Right atrium auricular region (tissue), 2 donors: ENCODE measurements at regions not wholly inside any gene's neighbourhood (a gene's known extent, or its start where the extent isn't known, plus 50 kb on each side); places are given as distances from the start of the nearest gene placed in this dataset.

Experiments
- DNase-seq: peaks from one replicate; pipeline ENCODE4 v3.0.0-alpha.2; 2019; ENCODE audit warnings: low spot score
- H3K27ac ChIP-seq, 2 donors: fragments of 200-600 bp; sonication (generic); 1 replicate in 1 of 2; 2 replicates in 1 of 2; pipeline ENCODE4 v1.5.1; 2016 to 2019
- H3K27me3 ChIP-seq, 2 donors: fragments of 200-600 bp; sonication (generic); one replicate each; pipeline versions ENCODE4 v1.5.1 to v1.6.0; 2017 to 2019
- H3K36me3 ChIP-seq: fragments of 200-600 bp; sonication (generic); one replicate; pipeline ENCODE4 v1.5.1; 2016
- H3K4me1 ChIP-seq, 2 donors: fragments of 200-600 bp; sonication (generic); one replicate each; pipeline versions ENCODE4 v1.5.1 to v1.6.0; 2017 to 2019
- H3K4me3 ChIP-seq, 2 donors: fragments of 200-600 bp; sonication (generic); 1 replicate in 1 of 2; 2 replicates in 1 of 2; pipeline ENCODE4 v1.5.1; 2017 to 2019; ENCODE audit warnings: mild to moderate bottlenecking in 1 of 2, moderate library complexity in 1 of 2
- H3K9me3 ChIP-seq, 2 donors: fragments of 200-600 bp; sonication (generic); one replicate each; pipeline ENCODE4 v1.5.1; 2019
- TF ChIP-seq, protein P1 (sequence below), 2 donors: fragments of 200-600 bp; sonication (generic); IDR thresholded peaks; one replicate each; pipeline ENCODE4 v1.5.1; 2019; ENCODE audit warnings: antibody characterized with exemption in 2 of 2

- Histone ChIP-seq H3K9me3 (no peaks in the 10 kb centered on the region), H3K27me3 (no peaks in the 10 kb centered on the region), H3K4me3 (no peak overlapping the region), H3K36me3 (no peaks in the 10 kb centered on the region), H3K4me1 (no peaks in the 10 kb centered on the region), H3K27ac (no peak overlapping the region)
- TF ChIP-seq, protein P1, sequence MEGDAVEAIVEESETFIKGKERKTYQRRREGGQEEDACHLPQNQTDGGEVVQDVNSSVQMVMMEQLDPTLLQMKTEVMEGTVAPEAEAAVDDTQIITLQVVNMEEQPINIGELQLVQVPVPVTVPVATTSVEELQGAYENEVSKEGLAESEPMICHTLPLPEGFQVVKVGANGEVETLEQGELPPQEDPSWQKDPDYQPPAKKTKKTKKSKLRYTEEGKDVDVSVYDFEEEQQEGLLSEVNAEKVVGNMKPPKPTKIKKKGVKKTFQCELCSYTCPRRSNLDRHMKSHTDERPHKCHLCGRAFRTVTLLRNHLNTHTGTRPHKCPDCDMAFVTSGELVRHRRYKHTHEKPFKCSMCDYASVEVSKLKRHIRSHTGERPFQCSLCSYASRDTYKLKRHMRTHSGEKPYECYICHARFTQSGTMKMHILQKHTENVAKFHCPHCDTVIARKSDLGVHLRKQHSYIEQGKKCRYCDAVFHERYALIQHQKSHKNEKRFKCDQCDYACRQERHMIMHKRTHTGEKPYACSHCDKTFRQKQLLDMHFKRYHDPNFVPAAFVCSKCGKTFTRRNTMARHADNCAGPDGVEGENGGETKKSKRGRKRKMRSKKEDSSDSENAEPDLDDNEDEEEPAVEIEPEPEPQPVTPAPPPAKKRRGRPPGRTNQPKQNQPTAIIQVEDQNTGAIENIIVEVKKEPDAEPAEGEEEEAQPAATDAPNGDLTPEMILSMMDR (IDR thresholded peaks at IDR 0.05): no peak
- DNase-seq: no peak
Measured at GRCh38 chr9:18068900-18069299, 405.1 kb upstream of the ADAMTSL1 start.

DNA sequence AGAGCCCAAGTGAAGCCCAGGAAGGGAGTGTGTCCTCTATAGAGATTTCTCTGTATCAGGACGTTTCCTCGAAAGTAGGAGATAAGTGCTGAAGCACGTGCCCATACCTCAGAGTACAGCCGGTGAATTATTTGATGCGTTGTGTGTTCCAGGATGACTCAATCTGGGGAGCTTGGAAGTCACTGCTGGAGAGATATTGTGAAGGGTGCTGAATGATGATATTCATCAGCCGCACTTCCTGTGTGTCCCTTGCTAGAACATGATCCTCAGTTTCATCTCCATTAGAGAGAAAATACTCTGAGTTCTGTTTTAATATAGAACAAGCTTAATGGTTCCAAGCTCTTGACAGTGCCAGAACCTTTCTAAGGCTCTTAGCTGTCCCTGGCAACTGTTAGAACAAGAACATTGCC is 402.3 kb upstream of the ADAMTSL1 start:
- no peak for DNase-seq
- peak overlapping the region in 1 of 2 donors; percentile 10 for H3K27ac ChIP-seq
- no peaks in the 10 kb centered on the region for H3K27me3 ChIP-seq
- H3K4me3 ChIP-seq: no peak overlapping the region
- TF ChIP-seq, protein P1 (IDR thresholded peaks at IDR 0.05): no peak
- no peaks in the 10 kb centered on the region for H3K36me3 ChIP-seq
- H3K9me3 ChIP-seq: no peaks in the 10 kb centered on the region
- no peaks in the 10 kb centered on the region for H3K4me1 ChIP-seq

DNA sequence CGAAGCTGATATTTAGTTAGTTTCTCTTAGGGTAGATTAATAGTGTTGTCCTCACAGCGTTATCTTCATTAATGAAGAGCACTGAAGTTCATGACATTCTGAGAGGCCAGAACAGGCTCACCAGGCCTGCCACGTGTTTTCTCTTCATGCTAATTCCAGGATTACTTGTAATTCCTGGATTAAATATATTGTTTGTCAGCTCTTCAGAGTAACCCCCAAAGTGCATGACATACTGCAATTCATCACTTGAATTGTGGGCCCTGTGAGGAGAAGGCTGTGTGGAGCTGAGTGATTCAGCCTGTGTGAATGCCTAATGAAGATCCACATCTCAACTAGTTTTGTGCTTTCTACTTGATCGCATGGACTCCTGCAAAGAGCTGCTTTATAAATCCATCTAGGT is 401.0 kb upstream of the ADAMTSL1 start:
- no peak for DNase-seq
- H3K36me3 ChIP-seq: no peaks in the 10 kb centered on the region
- H3K9me3 ChIP-seq: no peaks in the 10 kb centered on the region
- H3K27ac ChIP-seq: no peak overlapping the region
- no peak overlapping the region for H3K4me3 ChIP-seq
- no peaks in the 10 kb centered on the region for H3K27me3 ChIP-seq
- no peaks in the 10 kb centered on the region for H3K4me1 ChIP-seq
- TF ChIP-seq, protein P1 (IDR thresholded peaks at IDR 0.05): no peak

GRCh38 chr9:18074041-18074440 is 399.9 kb upstream of the ADAMTSL1 start:
- no peaks in the 10 kb centered on the region for H3K4me1 ChIP-seq
- TF ChIP-seq, protein P1 (IDR thresholded peaks at IDR 0.05): no peak
- no peaks in the 10 kb centered on the region for H3K36me3 ChIP-seq
- no peaks in the 10 kb centered on the region for H3K27me3 ChIP-seq
- DNase-seq: no peak
- no peaks in the 10 kb centered on the region for H3K9me3 ChIP-seq
- no peak overlapping the region for H3K4me3 ChIP-seq
- H3K27ac ChIP-seq: no peak overlapping the region

GRCh38 chr9:18075253-18075952 is 398.6 kb upstream of the ADAMTSL1 start:
- Histone ChIP-seq H3K4me3 (no peak overlapping the region), H3K27me3 (no peaks in the 10 kb centered on the region), H3K27ac (no peak overlapping the region), H3K4me1 (no peaks in the 10 kb centered on the region), H3K36me3 (no peaks in the 10 kb centered on the region), H3K9me3 (no peaks in the 10 kb centered on the region)
- DNase-seq: no peak
- TF ChIP-seq, protein P1 (IDR thresholded peaks at IDR 0.05): no peak
